SH-SY5Y (cell line): ENCODE measurements at regions not wholly inside any gene's neighbourhood (a gene's known extent, or its start where the extent isn't known, plus 50 kb on each side); places are given as distances from the start of the nearest gene placed in this dataset.

ENCODE experiments used
- GATA2 ChIP-seq: IDR thresholded peaks from 2 replicates; pipeline ENCODE4 v1.6.1; 2011; ENCODE audit warnings: mild to moderate bottlenecking, low read depth, low read length
- GATA3 ChIP-seq: IDR thresholded peaks from 2 replicates; pipeline ENCODE4 v1.6.1; 2011; ENCODE audit warnings: low read depth, mild to moderate bottlenecking, low read length, moderate library complexity

DNA sequence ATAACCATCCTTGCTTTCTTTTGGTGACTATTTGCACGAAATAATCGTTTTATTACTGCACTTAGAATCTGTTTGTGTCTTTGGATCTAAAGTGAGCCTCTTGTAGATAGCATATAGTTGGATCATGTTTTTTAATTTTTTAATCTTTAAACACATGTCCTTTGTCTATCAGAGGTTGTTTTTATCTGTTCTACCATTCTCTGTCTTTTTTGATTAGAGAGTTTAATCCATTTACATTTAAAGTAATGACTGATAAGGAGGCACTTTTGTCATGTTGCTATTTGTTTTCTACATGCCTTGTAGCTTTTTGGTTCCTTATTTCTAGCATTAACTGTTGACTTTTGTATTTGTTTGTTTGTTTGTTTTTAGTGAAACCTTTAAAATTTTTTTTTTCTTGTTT lies 506.2 kb upstream of the RGS6 start:
- no peak for TF ChIP-seq GATA3
- TF ChIP-seq GATA2, result no peak
